ENCODE measurements at regions not wholly inside any gene's neighbourhood (a gene's known extent, or its start where the extent isn't known, plus 50 kb on each side); places are given as distances from the start of the nearest gene placed in this dataset.

DNA sequence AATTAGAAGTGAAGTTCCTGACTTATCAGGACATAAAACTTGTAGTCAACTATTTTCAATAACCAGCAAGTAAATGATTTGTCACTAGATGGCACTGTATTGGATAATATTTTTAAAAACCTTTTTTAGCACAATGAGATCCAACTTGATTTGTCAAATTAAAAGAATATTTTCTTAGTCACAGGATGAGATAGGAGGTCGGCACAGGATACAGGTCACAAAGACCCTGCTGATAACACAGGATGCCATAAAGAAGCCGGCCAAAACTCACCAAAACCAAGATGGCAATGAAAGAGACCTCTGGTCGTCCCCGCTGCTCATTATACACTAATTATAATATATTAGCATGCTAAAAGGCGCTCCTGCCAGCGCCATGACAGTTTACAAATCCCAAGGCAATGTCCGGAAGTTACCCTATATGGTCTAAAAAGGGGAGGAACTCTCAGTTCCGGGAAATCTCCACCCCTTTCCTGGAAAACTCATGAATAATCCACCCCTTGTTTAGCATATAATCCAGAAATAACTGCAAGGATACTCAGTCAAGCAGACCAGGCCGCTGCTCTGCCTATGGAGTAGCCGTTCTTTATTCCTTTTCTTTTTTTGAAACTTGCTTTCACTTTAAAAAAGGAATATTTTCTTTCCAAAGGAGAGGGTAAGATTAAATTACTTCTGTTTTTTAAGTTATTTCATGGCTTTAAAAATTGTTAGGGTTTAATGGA, 255.7 kb upstream of the MKLN1 start:
- DNase-seq, result no peak
- intact Hi-C loops (cut with DNase I; ENCODE audit: low total_unique reads), result no loop called here
- no peaks in the 10 kb centered on the region for H3K36me3 ChIP-seq (ENCODE audit: low read depth, missing control alignments)
- 40 to 42% methylated on average over 10 of the region's 10 CpGs for WGBS, 2 donors
- no peaks in the 10 kb centered on the region for H3K27me3 ChIP-seq
- peak overlapping the region; percentile 2 to 37 for H3K27ac ChIP-seq
- H3K4me3 ChIP-seq, result no peak overlapping the region
- H3K9me3 ChIP-seq, result no peaks in the 10 kb centered on the region
- peaks cover 38% of the 10 kb centered on the region for H3K4me1 ChIP-seq
- TF ChIP-seq POLR2A (IDR thresholded peaks at IDR 0.05), result no peak
- TF ChIP-seq, protein P1, sequence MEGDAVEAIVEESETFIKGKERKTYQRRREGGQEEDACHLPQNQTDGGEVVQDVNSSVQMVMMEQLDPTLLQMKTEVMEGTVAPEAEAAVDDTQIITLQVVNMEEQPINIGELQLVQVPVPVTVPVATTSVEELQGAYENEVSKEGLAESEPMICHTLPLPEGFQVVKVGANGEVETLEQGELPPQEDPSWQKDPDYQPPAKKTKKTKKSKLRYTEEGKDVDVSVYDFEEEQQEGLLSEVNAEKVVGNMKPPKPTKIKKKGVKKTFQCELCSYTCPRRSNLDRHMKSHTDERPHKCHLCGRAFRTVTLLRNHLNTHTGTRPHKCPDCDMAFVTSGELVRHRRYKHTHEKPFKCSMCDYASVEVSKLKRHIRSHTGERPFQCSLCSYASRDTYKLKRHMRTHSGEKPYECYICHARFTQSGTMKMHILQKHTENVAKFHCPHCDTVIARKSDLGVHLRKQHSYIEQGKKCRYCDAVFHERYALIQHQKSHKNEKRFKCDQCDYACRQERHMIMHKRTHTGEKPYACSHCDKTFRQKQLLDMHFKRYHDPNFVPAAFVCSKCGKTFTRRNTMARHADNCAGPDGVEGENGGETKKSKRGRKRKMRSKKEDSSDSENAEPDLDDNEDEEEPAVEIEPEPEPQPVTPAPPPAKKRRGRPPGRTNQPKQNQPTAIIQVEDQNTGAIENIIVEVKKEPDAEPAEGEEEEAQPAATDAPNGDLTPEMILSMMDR (IDR thresholded peaks at IDR 0.05), result peak in 1 of 3 experiments; percentile 32

DNA sequence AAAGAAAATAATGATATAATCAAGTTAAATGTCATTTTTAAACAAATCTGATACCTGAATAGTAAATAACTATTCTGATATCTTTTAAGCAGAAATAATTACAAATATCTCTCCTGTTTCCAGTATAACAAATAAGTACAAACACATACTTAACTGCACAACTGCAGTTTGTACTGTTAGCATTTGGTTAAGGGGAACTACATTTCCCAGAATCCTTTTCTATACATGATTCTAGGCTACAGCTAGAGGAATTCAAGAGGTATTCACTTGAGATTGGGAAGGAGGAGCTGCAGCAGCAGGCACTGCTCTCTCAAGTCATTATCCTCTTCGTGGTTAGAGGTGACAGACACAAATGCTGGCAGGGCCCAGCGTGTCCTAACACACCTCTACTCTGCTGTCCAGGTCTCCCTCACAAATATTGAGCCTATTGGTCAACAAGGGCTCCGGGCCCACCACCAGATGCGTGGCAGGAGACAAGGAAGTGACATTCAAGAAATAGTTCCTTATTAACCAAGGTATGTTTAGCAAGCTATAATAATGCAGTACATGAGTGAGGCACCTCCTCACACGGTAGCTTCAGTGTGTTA, 255.1 kb upstream of the MKLN1 start:
- TF ChIP-seq, protein P1 (IDR thresholded peaks at IDR 0.05), result no peak
- no peak for TF ChIP-seq POLR2A (IDR thresholded peaks at IDR 0.05)
- H3K4me3 ChIP-seq, result no peak overlapping the region
- no peaks in the 10 kb centered on the region for H3K27me3 ChIP-seq
- peaks cover 44% of the 10 kb centered on the region for H3K4me1 ChIP-seq
- peak overlapping the region; percentile 2 to 37 for H3K27ac ChIP-seq
- intact Hi-C loops (cut with DNase I; ENCODE audit: low total_unique reads), result no loop called here
- H3K36me3 ChIP-seq (ENCODE audit: low read depth, missing control alignments), result no peaks in the 10 kb centered on the region
- DNase-seq, result no peak
- WGBS, 2 donors, result 64 to 77% methylated on average over 5 of the region's 5 CpGs
- no peaks in the 10 kb centered on the region for H3K9me3 ChIP-seq

DNA sequence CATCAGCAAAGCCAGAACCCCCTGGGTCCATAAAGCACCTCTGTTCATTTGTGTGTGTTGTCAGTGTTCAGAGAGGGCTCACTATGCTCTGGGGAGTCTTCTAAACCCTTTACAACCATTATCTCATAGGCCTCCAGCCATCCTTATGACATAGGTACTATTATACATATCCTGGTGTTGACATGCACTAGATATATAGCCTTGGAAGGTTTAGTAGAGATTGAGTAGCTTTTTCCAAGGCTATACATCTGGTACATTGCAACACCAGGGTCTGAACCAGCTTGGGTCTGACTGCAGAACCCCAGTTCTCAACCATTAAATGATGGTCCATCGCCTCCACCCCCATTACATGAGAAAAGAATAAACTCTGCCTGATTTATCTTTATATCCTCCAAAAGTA, 253.6 kb upstream of the MKLN1 start:
- peak overlapping the region in 1 of 2 donors; percentile 44 for H3K27ac ChIP-seq
- no peak for DNase-seq
- no peak overlapping the region for H3K4me3 ChIP-seq
- no peak for TF ChIP-seq POLR2A (IDR thresholded peaks at IDR 0.05)
- TF ChIP-seq, protein P1 (IDR thresholded peaks at IDR 0.05), result no peak
- 100% methylated on average over 1 of the region's 1 CpG for WGBS, 2 donors
- H3K9me3 ChIP-seq, result no peaks in the 10 kb centered on the region
- H3K4me1 ChIP-seq, result peaks cover 40% of the 10 kb centered on the region
- H3K27me3 ChIP-seq, result no peaks in the 10 kb centered on the region
- intact Hi-C loops (cut with DNase I; ENCODE audit: low total_unique reads), result no loop called here
- no peaks in the 10 kb centered on the region for H3K36me3 ChIP-seq (ENCODE audit: low read depth, missing control alignments)

DNA sequence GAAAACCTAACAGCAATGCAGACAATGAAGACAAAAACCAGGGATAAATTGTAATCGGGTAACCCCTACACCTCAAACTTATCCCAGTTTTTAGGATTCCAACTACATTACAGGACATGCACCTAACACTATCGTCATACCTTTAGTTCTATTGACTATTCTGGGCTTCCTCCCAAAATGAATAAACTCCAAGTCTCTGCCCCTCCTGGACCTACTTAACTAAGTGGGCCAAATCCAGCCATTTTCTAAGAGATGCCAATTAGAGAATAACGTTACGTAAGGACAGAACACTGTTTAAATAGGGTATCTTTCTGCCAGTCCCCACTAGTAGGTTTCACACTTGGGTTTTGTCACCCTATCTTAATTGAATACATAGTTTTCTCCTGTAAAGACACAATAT, 253.1 kb upstream of the MKLN1 start:
- Histone ChIP-seq H3K4me3 (no peak overlapping the region), H3K4me1 (peaks cover 35% of the 10 kb centered on the region), H3K9me3 (no peaks in the 10 kb centered on the region), H3K27me3 (no peaks in the 10 kb centered on the region), H3K36me3 (ENCODE audit: low read depth, missing control alignments) (no peaks in the 10 kb centered on the region), H3K27ac (peak overlapping the region in 1 of 2 donors; percentile 44)
- intact Hi-C loops (cut with DNase I; ENCODE audit: low total_unique reads), result no loop called here
- no peak for DNase-seq
- WGBS, 2 donors, result 79 to 83% methylated on average over 4 of the region's 4 CpGs
- TF ChIP-seq POLR2A (IDR thresholded peaks at IDR 0.05), result no peak
- TF ChIP-seq, protein P1 (IDR thresholded peaks at IDR 0.05), result no peak

Data from testis (tissue), 2 donors.